Left ventricle myocardium inferior (tissue), 1 donor: ENCODE measurements at regions not wholly inside any gene's neighbourhood (a gene's known extent, or its start where the extent isn't known, plus 50 kb on each side); places are given as distances from the start of the nearest gene placed in this dataset.
"Not testable (repeated sequence)": the region's sequence is repeated elsewhere in the genome, so short reads cannot be mapped to it uniquely, and the experiment has no call there.

Experiments
- DNase-seq: peaks from one replicate; pipeline ENCODE4 v3.0.0-alpha.2; 2020
- H3K27ac ChIP-seq: fragments of 200-600 bp; replicated peaks from 2 replicates; pipeline ENCODE4 v1.8.0; 2021
- H3K27me3 ChIP-seq: fragments of 200-600 bp; 2 replicates; pipeline ENCODE4 v1.8.0; 2021; ENCODE audit warnings: low read depth
- H3K36me3 ChIP-seq: fragments of 200-600 bp; 2 replicates; pipeline ENCODE4 v1.8.0; 2021
- H3K4me1 ChIP-seq: fragments of 200-600 bp; 2 replicates; pipeline ENCODE4 v1.8.0; 2021
- H3K4me3 ChIP-seq: fragments of 200-600 bp; 2 replicates; pipeline ENCODE4 v1.8.0; 2021; ENCODE audit warnings: mild to moderate bottlenecking, moderate library complexity
- H3K9me3 ChIP-seq: fragments of 200-600 bp; replicated peaks from 2 replicates; pipeline ENCODE4 v1.8.0; 2021
- intact Hi-C: fragments of 100-400 bp; cut with micrococcal nuclease; formaldehyde crosslinking; loops from one replicate; pipeline ENCODE4 v1.11.0; 2022
- TF ChIP-seq, protein P1 (sequence below): fragments of 200-600 bp; IDR thresholded peaks from 2 replicates; pipeline ENCODE4 v1.8.0; 2021; ENCODE audit warnings: antibody characterized with exemption, mild to moderate bottlenecking, borderline replicate concordance
- donor health status: DM: no; HTN: yes; CAD: no; lungs with severe emphysema.

GRCh38 chr5:112512901-112513300 is 93.8 kb upstream of the EPB41L4A start:
- intact Hi-C loops: no loop called here

DNA sequence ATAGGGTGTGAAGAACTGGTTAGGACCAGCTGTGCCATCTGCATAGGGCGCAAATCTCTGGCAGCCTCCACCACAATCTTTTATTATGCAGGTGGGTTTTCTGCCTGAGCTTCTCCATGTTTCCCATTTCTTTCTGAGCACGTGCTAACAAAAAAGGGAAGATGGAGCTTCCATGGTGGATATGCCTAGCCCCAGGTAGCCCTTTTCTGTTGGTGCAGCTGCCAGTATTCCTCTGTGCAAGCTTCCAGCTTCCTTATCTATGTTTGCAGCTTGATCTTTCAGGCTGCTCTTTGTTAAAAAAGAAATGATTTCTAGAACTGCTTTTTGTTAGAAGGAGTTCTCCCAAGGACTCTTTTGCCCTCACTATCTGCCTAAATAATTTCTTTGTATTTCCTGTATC is 95.0 kb upstream of the EPB41L4A start:
- H3K27ac ChIP-seq: no peak overlapping the region
- no peak for DNase-seq
- intact Hi-C loops: no loop called here
- TF ChIP-seq, protein P1, sequence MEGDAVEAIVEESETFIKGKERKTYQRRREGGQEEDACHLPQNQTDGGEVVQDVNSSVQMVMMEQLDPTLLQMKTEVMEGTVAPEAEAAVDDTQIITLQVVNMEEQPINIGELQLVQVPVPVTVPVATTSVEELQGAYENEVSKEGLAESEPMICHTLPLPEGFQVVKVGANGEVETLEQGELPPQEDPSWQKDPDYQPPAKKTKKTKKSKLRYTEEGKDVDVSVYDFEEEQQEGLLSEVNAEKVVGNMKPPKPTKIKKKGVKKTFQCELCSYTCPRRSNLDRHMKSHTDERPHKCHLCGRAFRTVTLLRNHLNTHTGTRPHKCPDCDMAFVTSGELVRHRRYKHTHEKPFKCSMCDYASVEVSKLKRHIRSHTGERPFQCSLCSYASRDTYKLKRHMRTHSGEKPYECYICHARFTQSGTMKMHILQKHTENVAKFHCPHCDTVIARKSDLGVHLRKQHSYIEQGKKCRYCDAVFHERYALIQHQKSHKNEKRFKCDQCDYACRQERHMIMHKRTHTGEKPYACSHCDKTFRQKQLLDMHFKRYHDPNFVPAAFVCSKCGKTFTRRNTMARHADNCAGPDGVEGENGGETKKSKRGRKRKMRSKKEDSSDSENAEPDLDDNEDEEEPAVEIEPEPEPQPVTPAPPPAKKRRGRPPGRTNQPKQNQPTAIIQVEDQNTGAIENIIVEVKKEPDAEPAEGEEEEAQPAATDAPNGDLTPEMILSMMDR: no peak
- H3K27me3 ChIP-seq: no peaks in the 10 kb centered on the region
- peaks cover 27% of the 10 kb centered on the region for H3K9me3 ChIP-seq
- no peaks in the 10 kb centered on the region for H3K36me3 ChIP-seq
- H3K4me3 ChIP-seq: no peak overlapping the region
- H3K4me1 ChIP-seq: no peaks in the 10 kb centered on the region

More at GRCh38 chr5:112512901-112513300, 93.8 kb upstream of the EPB41L4A start:
- H3K4me3 ChIP-seq: no peak overlapping the region
- peaks cover 30% of the 10 kb centered on the region for H3K9me3 ChIP-seq
- H3K27me3 ChIP-seq: no peaks in the 10 kb centered on the region
- DNase-seq: no peak
- no peak overlapping the region for H3K27ac ChIP-seq
- no peaks in the 10 kb centered on the region for H3K36me3 ChIP-seq
- TF ChIP-seq, protein P1: no peak
- no peaks in the 10 kb centered on the region for H3K4me1 ChIP-seq

- intact Hi-C loops, H3K36me3 ChIP-seq, H3K4me3 ChIP-seq, H3K27ac ChIP-seq, H3K4me1 ChIP-seq, H3K9me3 ChIP-seq, H3K27me3 ChIP-seq, DNase-seq: not testable (repeated sequence)
Observed at GRCh38 chr5:112520474-112520873, 101.4 kb upstream of the EPB41L4A start.

DNA sequence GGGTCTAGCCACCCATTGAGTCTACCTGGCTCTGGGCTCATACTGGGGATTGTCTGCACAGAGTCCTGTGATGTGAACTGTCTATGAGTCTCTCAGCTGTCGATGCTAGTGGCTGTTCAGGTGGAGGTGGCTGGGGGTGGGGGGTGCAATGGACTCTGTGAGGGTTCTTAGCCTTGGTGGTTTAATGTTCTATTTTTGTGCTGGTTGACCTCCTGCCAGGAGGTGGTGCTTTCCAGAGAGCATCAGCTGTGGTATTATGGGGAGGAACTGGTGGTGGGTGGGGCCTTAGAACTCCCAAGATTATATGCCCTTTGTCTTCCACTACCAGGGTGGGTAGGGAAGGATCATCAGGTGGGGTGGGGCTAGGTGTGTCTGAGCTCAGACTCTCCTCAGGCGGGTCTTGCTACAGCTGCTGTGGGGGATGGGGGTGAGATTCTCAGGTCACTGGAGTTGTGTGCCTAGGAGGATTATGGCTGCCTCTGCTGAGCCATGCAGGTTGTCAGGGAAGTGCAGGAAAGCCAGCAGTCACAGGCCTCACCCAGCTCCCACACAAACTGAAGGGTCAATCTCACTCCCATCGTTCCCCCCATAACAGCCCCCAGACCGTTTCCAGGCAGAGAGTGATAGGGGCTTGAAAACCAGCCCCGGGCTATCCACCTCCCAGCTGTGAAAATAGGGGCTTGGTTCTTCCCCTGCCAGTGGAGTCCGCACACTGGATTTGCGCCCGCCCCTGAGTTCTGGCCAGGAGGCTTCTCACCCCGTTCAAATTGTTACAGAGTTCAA is 104.0 kb upstream of the EPB41L4A start:
- H3K4me3 ChIP-seq, H3K9me3 ChIP-seq, DNase-seq, H3K27me3 ChIP-seq, H3K4me1 ChIP-seq, intact Hi-C loops, H3K27ac ChIP-seq, H3K36me3 ChIP-seq: not testable (repeated sequence)

GRCh38 chr5:112523674-112524263 is 104.7 kb upstream of the EPB41L4A start:
- H3K27ac ChIP-seq, H3K36me3 ChIP-seq, H3K4me1 ChIP-seq, H3K4me3 ChIP-seq, H3K9me3 ChIP-seq, DNase-seq, intact Hi-C loops, H3K27me3 ChIP-seq: not testable (repeated sequence)

DNA sequence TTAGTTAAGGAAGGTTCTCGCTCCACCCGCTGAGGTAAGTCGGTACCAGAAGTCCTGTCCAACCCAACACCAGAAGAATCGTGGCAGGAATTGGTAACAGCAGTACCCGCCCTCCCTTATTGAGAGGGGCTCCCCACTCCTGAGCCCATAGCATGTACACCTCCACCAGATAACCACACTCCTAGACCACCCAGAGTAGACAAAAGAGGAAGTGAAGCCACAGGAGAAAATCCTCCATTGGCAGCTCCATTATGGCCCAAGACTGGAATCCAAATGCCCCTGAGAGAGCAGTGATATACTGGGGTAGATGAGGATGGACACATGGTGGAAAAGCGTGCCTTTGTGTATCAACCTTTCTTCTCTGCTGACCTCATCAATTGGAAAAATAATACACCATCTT is 106.1 kb upstream of the EPB41L4A start:
- Histone ChIP-seq H3K27me3 (no peaks in the 10 kb centered on the region), H3K4me3 (no peak overlapping the region), H3K9me3 (no peaks in the 10 kb centered on the region), H3K4me1 (no peaks in the 10 kb centered on the region), H3K36me3 (no peaks in the 10 kb centered on the region), H3K27ac (no peak overlapping the region)
- TF ChIP-seq, protein P1: no peak
- intact Hi-C loops: no loop called here
- DNase-seq: no peak

- H3K27me3 ChIP-seq: no peaks in the 10 kb centered on the region
- intact Hi-C loops: no loop called here
- TF ChIP-seq, protein P1: no peak
- H3K36me3 ChIP-seq: no peaks in the 10 kb centered on the region
- H3K9me3 ChIP-seq: no peaks in the 10 kb centered on the region
- no peak for DNase-seq
- no peaks in the 10 kb centered on the region for H3K4me1 ChIP-seq
- H3K4me3 ChIP-seq: no peak overlapping the region
- H3K27ac ChIP-seq: no peak overlapping the region
Observed at GRCh38 chr5:112528928-112529327, 109.9 kb upstream of the EPB41L4A start.
